ENCODE measurements at regions not wholly inside any gene's neighbourhood (a gene's known extent, or its start where the extent isn't known, plus 50 kb on each side); places are given as distances from the start of the nearest gene placed in this dataset.
"Not testable (repeated sequence)": the region's sequence is repeated elsewhere in the genome, so short reads cannot be mapped to it uniquely, and the experiment has no call there.

DNA sequence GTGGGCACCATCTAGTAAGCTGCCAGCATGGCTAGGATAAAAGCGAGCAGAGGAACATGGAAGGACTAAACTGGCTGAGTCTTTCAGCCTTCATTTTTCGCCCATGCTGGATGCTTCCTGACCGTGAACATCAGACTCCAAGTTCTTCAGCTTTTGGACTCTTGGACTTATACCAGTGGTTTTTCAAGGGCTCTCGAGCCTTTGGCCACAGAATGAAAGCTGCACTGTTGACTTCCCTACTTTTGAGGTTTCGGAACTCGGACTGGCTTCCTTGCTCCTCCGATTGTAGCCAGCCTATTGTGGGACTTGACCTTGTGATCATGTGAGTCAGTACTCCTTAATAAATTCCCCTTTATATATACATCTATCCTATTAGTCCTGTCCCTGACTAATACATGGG lies 785.1 kb upstream of the SLITRK6 start:
- DNase-seq = no peak

DNA sequence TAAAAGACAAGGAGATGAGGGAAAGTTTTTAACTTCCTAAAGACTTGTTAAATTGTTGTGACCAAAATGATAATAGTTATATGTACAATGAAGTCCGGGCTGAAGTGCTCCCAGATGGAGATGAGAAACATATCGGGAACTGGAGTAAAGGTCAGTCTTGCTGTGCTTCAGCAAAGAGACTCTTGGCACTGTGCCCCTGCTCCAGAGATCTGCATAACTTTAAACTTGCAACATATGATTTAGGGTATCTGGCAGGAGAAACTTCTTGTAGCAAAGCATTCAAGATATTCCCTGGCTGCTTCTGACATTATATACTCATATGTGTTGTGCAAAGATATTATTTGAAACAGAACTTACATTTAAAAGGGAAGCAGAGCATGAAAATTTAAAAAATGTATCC lies 786.6 kb upstream of the SLITRK6 start:
- DNase-seq = no peak

DNA sequence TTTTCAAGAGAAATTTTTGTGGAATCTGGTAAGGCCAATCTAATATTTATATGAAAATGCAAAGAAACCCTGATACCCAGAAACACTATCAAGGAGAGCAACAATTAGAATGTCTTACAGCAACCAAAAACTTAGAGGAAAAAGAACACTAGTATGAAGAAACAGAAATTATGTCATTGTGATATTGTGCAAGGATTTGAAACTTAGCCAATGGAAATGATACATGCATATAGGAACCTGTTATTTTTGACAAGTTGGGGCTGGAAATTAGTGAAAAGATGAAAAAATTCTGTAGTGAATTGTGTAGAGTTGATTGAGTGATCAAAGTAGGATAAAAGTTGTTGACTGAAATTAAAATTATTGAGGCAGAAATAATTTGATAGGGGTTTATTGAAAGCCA lies 792.6 kb upstream of the SLITRK6 start:
- no peak for DNase-seq

DNA sequence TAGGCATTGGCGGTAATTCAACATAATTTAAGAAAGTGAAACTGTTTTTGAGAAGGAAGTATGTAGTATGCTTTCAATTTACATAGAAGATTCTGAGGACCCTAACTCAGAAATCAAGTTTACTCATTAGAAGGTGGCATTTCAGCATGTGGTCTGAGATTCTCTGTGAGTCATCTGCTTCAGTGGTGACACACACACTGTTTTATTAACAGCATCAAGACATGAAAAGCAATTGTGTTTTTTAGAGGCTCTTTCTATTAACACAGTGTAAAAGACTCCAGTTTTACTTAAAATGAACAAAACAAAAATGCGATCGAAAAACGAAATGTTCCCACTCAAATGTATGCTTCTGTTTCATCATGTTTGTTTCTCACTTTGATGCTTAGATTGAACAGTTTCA lies 802.1 kb upstream of the SLITRK6 start:
- no peak for DNase-seq

DNA sequence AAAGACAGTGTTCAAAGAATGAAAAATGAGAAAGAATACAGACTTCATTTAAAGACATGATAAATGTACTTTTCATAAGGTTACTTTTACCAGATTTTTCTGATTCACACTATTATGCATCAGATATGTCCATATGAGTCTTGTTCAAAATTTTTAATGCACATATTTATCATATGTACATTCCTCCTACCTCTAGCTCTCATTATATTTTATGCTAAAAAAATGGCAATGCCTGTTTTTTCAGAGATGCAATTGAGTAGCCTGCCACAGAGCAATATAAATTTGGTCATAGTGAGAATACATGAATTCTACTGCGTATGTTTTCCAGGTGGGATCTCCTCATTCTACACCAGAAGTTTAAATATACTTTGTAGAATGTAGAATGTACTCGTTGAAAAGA lies 807.0 kb upstream of the SLITRK6 start:
- DNase-seq = no peak

DNA sequence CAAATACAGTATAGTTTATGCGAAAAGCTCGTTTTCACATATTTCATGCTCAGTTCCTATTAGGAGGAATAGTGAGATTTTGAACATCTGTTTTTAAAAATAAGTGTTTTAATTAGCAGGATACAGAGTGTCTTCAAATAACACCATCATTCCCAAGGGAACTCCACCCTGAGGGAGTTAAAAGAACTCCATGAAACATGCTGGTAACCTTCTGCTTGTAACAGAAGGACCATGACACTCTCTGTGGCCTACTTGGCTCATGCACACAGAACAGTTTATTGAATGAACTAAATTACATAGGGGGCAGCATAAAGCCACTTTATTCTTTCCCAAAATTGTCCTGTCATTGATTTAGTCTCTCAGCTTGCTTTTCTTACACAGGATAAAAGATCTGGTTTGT lies 809.5 kb upstream of the SLITRK6 start:
- DNase-seq = no peak

DNA sequence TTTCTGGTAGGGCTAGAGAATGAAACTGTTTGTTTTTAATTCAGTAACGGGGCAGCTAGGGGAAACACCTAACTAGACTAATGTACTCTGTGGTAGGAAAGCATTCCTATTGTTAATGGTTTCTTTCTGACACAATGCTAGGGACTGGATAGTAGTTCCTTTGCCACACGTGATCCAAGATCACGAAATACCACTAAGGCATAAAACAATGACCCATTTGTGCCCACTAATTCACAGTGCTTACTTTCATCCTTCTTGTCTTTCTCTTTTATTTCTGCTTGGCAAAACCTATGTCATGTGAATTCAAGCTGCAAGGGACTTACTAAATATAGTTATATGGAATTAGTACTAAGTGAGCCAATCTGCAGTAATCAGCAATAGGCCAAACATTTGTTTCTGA lies 834.1 kb upstream of the SLITRK6 start:
- DNase-seq = no peak

DNA sequence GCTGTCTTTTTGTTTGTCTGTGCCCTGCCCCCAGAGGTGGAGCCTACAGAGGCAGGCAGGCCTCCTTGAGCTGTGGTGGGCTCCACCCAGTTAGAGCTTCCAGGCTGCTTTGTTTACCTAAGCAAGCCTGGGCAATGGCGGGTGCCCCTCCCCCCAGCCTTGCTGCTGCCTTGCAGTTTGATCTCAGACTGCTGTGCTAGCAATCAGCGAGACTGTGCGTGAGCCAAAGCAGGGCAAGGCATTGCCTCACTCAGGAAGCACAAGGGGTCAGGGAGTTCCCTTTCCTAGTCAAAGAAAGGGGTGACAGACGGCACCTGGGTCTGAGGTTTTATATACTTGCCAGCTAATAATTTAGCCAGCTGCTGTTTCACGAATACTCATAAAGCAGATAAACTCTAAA lies 852.0 kb upstream of the SLITRK6 start:
- not testable (repeated sequence) for DNase-seq

DNA sequence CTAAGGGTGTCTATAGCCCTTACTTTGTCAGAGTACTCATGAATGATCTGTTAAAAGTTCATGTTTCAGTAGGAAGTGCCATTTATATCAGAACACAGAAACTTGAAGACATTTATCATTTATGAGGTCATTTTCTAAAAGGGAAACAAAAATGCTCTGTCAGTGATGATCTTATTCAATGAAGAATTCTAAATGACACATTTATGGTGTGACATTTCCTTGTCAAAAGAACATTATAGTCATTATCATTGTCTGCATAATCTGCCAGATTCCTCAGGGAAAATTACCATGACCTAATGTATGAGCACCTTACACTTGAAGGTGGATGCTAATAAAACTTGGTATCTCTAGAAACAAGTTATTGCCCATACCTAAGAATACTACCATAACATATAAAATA lies 853.8 kb upstream of the SLITRK6 start:
- no peak for DNase-seq

DNA sequence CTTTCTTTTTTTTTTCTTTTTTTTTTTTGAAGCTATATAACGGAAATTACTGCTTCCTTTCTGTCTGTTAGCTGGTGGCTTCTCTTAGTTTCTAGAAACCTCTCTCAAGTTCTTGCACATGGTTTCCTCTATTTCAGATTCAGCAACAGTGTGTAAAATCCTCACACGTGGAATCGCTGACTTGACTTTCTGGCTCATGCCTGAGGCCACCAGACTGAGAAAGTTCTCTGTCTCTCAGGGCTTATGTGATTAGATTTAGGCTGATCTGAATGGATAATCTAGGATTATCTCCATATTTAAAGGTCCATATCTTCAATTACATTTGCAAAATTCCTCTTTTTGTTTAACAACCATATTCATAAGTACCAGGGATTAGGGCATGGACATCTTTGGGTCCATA lies 856.3 kb upstream of the SLITRK6 start:
- no peak for DNase-seq

DNA sequence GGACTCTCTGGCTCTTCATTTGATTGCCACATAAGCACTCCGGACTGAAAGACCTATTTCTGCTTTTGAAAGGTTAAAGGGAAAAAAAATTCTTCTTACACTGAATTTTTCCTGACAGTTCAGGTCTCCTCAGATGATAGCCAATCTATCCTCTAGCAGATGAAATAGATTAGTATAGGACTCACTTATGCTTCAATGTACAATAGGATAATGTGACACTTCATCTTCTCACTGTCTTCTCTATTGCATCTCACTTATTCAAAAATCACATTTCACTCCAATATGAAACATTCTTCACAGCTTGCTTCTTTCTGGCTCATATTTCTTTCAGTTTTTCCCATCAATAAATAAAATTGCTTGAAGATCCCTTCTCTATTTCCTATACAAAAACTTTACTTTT lies 860.9 kb upstream of the SLITRK6 start:
- no peak for DNase-seq

DNA sequence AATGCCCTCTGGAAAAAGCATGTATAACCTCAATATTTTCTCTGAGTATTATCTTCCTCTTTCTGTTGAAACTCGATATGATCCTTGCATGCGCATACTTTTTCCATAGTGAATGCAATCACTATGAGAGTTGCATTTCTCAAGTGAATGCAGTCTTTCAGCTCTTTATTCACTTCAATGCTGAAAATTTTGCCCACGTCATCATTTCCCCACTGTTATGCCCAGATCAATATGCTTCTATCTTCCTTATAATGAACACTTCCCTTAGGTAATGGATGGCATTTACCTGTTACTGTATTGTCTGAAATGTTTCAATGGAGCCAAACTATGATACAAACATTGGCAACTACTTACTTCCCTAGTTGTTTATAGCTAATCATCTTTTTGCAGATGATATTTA lies 866.6 kb upstream of the SLITRK6 start:
- no peak for DNase-seq

DNA sequence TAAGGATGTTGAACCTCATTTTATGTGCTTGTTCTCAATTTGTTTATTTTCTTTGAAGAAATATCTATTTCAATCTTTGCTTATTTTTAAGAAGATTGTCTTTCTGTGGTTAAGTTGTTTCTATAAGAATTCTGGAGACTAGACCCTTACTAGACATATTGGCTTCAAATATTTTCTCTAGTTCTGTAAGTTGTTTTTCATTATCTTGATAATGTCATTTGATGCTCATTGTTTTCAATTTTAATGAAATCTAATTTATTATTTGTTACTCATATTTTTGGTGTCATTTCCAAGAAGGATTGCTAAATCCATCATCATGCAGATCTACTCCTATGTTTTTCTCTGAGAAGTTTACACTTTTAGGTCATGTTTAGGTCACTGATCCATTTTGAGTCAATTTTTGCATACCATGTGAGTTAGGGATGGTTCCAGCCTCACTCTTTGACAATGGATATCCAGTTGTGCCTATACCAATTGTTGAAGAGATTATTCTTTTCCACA lies 874.8 kb upstream of the SLITRK6 start:
- DNase-seq = no peak

DNA sequence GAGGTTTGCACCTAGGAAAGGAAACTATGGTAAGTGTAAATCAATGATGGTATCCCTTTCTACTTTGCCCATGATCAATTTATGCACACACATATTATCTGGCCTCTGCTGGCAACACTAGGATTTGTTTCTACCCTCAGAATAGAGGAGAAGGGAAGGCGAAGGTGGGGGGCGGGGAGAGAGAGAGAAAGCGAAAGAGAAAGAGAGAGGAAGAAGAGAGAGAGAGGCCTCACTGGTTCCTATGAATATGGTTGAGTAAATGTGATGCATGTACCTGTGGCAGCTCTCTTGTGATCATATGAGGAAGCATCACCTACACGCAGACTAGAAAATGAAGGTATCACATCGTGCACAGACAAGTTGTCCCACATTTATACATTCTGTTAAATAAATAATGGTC lies 882.0 kb upstream of the SLITRK6 start:
- DNase-seq = no peak

DNA sequence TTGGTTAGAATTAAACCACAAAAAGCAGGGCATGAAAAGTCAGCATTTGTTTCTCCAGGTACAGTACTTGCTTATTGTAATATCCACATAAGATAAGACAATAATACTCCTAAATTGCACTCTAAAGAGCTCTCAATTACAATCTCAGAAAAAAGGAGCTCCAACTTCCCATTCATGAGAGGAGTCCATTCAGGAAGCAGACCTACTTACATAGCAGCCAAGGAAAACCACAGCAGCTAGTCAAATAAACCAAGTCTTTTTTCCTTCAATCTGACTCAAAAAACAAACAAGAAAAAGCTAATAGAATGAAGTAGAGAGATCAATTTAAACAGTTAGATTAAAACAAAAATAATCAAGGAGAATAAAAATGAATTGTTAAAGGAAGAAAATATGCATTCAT lies 885.2 kb upstream of the SLITRK6 start:
- DNase-seq = no peak

DNA sequence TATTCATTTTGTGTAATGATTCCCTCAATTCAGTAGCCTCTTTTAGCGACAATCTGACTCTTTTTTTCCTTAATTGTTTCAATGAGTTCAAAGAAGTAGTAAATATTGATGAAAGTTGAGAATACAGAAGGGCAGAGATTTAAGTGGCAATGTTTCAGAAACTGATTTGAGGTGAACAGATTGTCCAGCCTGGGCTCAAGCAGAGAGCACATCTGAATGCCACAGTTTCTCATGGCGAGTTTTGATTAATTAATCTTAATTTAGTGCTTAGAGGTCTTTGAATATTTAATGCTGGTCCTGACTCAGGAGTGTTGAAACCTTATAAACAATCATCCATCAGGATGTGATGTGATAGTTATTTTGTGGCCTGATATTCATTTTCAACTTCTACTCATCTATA lies 890.7 kb upstream of the SLITRK6 start:
- DNase-seq = no peak

DNA sequence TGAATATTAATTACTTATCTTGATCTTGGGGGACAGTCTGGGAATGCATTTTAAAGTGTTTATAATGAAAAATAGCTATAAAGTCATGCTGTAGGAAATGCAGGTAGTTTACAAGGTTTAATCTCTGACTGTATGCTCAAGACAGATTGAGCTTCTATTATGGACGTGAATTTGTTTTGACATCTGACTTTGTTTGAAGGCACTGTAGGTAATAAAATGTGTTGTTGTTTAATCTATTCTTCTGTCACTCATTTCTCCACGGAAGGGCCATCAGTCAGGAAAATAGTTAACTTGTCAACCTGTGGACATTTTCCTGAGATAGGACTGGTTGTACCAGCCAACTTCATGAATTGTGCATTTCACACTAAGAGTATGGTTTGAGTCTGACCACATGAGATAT lies 893.1 kb upstream of the SLITRK6 start:
- no peak for DNase-seq

DNA sequence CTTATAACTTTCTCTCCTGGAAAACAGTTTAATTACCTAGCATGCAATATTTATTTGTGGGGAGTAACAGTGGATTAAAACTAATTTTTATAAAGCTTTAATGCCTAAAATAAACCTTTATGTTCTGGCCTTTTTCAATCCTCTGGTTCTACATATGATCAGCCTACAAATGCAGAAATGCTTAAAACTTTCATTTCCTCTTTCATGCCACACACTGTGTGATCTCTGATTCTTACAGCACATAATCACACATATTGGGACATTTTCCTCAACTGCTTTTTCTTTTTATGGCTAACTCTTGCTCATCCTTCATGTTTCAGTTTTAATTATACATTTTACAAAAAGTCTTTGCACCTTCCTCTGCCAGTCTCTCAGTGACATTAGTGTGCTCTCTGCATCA lies 910.8 kb upstream of the SLITRK6 start:
- no peak for DNase-seq

DNA sequence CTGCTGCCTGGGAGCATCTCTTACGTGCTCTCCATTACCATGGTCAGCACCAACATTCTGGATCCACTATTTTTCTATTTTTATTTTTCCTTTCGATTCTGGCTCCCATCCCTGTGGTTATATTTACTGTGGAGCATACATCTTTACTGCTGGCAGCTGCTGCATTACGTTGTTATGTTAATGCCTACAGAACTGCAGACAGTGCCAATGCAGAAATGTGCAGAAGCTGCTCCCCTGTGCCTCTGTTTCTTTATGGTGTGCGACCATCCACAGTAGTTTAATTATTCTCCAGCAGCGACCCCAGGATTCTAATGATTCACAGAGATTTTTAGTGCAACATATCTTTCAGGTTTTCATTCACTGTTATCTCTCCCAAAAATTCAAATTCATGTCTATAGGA lies 911.7 kb upstream of the SLITRK6 start:
- DNase-seq = no peak

DNA sequence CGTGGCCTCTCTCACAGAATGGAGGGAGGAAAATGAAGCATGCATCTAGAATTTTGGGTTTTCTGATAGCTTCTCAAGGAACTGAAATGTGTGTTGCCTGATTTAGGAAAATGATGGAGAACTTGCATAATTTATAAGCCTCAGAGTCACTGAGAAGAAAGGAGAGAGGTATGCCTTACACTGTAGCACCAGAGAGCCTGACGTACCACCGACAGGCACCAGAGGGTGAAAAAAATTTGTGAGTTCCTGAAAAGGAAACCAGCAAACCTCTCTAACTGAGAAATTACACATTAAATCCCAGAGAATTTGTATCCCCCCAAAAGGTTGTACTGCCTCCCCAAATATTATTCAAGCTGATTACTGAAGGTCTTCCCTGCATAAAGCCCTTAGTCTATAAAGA lies 915.3 kb upstream of the SLITRK6 start:
- no peak for DNase-seq

DNA sequence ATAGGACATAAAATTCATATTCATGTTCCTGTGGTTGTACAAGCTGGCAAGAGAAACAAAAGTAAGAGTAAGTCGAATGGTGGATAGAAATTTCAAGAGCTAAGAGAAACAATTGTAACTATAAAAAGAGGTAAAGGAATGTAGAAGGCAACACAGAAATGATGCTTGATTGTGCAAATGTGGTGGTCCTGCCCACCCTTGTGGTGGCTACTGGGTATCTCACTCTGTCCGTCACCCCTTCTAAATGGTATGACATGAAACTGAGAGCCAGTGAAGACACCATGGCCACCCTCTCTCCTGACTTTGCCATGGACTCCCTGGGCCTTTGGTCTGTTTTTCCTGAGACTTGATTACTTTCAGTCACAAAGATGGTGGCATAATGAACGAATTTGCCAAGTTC lies 925.9 kb upstream of the SLITRK6 start:
- DNase-seq = no peak

DNA sequence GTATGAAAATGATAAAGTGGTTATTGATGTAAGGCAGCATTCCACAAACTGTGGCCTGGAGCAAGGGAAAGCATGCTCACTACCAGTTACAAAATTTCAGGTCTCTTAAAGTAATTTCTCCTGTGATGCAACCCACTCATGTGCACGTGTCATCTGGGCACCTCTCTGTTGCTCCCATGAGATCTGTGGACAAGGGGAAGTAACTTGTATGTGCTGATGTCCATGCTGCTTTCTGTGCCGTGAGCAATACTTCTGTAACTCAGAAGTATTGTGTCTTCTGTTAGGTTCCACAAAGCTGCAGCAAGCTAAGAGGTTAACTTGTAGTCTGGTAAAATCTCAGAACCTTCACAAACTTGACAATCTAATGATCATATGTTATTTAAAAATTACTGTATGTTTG lies 930.0 kb upstream of the SLITRK6 start:
- no peak for DNase-seq

DNA sequence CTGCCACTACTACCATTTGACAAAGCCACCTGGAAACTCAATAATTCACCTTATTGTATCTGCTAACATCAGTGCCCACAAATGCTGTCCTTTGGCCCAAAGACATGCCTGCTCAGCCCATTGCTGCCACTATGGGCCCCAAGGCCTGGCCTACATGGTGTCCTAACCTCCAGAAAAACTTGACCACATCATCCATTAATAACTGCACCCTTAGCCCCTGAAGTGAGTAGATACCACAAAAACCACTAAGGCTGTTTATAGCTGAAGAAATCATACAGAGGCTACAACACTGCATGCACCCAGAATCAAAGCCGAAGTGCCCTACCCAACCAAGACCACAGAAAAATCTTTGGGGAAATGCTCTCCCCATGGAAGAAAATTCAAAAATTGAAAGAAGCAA lies 932.8 kb upstream of the SLITRK6 start:
- no peak for DNase-seq

DNA sequence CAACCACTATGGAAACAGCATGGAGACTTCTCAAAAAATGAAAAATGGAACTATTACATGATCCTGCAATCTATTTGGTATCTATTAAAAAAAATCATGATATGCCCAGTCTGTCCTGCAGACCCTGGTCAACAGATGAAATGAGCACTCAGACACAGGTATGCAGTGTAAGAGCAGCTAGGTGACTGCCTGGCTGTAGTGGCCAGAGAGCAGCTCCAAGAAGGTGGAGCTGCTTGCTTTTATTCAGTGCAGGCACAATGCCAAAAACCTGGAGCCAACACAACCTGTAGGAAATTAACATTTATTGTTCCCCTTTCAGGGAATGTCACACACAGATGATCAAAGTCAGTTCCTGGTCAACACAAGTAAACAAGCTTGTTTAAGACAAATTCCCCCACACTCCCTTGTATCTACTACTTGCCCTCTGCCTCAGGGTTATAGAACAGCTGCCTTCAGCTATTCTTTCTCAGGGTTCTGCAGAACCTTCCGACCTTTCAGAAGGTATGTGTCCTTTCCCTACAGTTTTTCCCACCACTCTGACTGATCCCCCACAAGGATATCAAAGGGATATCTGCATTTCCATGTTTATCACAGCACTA lies 933.7 kb upstream of the SLITRK5 start:
- DNase-seq = no peak

DNA sequence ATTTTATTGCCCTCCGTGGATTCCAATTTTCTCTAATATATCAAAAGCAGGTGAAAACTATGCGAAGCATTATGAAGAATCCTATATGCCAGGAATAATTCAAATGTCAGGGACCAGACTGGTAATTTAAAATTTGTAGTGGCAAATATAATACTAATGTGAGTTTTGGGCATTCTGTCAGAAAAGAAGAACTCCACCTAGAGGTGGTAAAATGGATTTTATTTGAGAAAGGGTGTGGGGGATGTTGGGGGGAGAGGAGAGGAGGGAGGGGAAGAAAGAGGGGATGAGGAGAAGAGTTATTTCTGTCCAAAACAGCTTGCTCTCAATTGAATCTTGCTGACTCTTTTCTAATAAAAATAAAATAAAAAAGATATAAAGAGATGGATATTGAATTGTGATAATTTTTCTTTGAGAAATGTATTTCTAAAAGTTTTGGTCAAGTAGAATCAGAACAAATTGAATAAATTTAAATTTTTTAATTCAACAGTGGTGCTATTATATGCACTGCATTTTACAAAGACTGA lies 929.3 kb upstream of the SLITRK5 start:
- no peak for DNase-seq

Measured in NCI-H2227 treated with DMSO at 0.1 percent for 48 hours (cell line).